ENCODE measurements at regions not wholly inside any gene's neighbourhood (a gene's known extent, or its start where the extent isn't known, plus 50 kb on each side); places are given as distances from the start of the nearest gene placed in this dataset.

DNA sequence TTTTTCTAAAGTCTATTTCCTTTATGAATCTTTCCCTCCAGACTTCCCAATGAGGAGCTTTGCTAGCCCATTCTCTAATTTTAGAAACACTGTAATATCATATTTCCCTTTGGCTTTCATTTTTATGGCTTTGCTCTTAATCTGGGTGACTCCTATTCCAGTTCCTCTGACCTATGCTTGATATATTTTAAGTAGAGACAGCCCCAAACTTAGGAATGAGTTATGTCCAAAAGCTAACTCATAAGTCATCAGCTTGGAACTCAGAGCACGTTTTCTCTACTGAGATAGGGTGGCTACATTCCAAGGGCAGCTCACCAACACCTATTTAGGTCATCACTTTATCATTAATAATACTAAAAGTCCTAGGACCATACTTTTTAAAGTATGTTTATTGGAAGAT lies 77.8 kb downstream of the OR13H1 start:
- CTCF ChIA-PET, result no interaction called here

DNA sequence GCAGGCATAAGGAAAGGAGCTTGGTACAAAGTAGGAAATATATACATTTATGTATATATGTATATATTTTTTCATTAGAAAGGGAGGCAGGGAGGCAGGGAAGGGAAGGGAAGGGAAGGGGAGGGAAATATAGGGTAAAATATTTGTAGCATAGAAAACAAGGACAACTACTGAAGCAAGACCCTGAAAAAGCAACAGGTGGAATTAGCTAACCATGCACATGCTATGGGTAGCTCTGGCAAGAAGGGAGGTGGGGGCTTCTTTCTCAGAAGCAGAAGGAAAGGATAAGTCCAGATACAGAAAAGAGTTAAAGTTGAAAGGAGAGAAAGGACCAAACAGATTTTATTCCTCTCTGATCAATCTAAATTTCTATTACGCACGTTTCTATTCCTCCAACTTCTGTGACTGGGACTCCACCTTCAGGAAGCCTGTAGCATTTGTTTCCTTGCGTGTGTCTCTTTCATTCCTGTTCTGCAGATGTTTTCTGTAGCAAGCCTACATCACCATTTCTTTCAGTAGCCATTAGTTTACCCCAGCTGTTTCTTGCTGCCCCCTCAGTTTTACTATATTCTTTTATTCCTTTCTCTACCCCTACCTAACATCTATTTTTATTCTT lies 82.9 kb downstream of the OR13H1 start:
- H3K4me2 ChIP-seq (ENCODE audit: low read length), result no peak overlapping the region
- no peak overlapping the region for H3K4me3 ChIP-seq (ENCODE audit: low read length)
- H4K20me1 ChIP-seq (ENCODE audit: low read length), result no peaks in the 10 kb centered on the region
- ATAC-seq (no peak), DNase-seq (peak; percentile 32)
- no peaks in the 10 kb centered on the region for H3K36me3 ChIP-seq (ENCODE audit: low read depth, low read length)
- no TSS peak for BruUV-seq (replicated peaks)
- no peaks in the 10 kb centered on the region for H3K4me1 ChIP-seq (ENCODE audit: insufficient read depth, low read length)
- TF ChIP-seq CTCF (conservative IDR thresholded peaks at IDR 0.05; ENCODE audit: low read depth, low read length) (peak; percentile 58), EZH2phosphoT487 (IDR thresholded peaks at IDR 0.05; ENCODE audit: borderline replicate concordance, low read length) (no peak)
- intact Hi-C loops (cut with micrococcal nuclease), result loop anchor here (1.0 kb wide), 1 partner anchor 632 kb away; no protein-coding TSS in a partner anchor
- H3K27me3 ChIP-seq (ENCODE audit: low read length), result peaks cover 33% of the 10 kb centered on the region
- H3K27ac ChIP-seq (ENCODE audit: low read length), result no peak overlapping the region
- H3F3A ChIP-seq (ENCODE audit: low read length, unreplicated experiment), result no peaks in the 10 kb centered on the region
- no peaks in the 10 kb centered on the region for H3K79me2 ChIP-seq (ENCODE audit: low read length)
- CTCF ChIA-PET, result no interaction called here
- no peaks in the 10 kb centered on the region for H3K9me2 ChIP-seq (replicated peaks; ENCODE audit: low read length)
- H2AFZ ChIP-seq (ENCODE audit: low read length), result no peak overlapping the region
- POLR2A ChIA-PET (ENCODE audit: unreplicated experiment), result no interaction called here
- no peak overlapping the region for H3K9ac ChIP-seq (ENCODE audit: low read length)
- H3K9me3 ChIP-seq (ENCODE audit: low read length), result no peaks in the 10 kb centered on the region

More for the DNA sequence above, 77.8 kb downstream of the OR13H1 start:
- Histone ChIP-seq H3K9ac (ENCODE audit: low read length) (no peak overlapping the region), H3K4me2 (ENCODE audit: low read length) (no peak overlapping the region), H3K4me1 (ENCODE audit: insufficient read depth, low read length) (peaks cover 2% of the 10 kb centered on the region; the same call in 1 of the 2 replicates), H3K36me3 (ENCODE audit: low read depth, low read length) (no peaks in the 10 kb centered on the region), H4K20me1 (ENCODE audit: low read length) (no peaks in the 10 kb centered on the region), H3K27ac (ENCODE audit: low read length) (no peak overlapping the region), H3F3A (ENCODE audit: low read length, unreplicated experiment) (no peaks in the 10 kb centered on the region), H3K9me3 (ENCODE audit: low read length) (no peaks in the 10 kb centered on the region), H3K27me3 (ENCODE audit: low read length) (peaks cover 33% of the 10 kb centered on the region), H2AFZ (ENCODE audit: low read length) (no peak overlapping the region), H3K4me3 (ENCODE audit: low read length) (no peak overlapping the region), H3K9me2 (replicated peaks; ENCODE audit: low read length) (no peaks in the 10 kb centered on the region), H3K79me2 (ENCODE audit: low read length) (no peaks in the 10 kb centered on the region)
- POLR2A ChIA-PET (ENCODE audit: unreplicated experiment), result no interaction called here
- ATAC-seq, result no peak
- intact Hi-C loops (cut with micrococcal nuclease), result no loop called here
- TF ChIP-seq EZH2 (IDR thresholded peaks at IDR 0.05; ENCODE audit: low read length, unreplicated experiment) (no peak), EZH2phosphoT487 (IDR thresholded peaks at IDR 0.05; ENCODE audit: borderline replicate concordance, low read length) (no peak), CTCF (conservative IDR thresholded peaks at IDR 0.05; ENCODE audit: low read depth, low read length) (no peak)
- peak; percentile 11 for DNase-seq
- BruUV-seq (replicated peaks), result no TSS peak

GRCh38 chrX:131630534-131630933 lies 86.7 kb downstream of the OR13H1 start:
- no peak for DNase-seq
- no peak overlapping the region for H3K27ac ChIP-seq (ENCODE audit: low read length)
- no peaks in the 10 kb centered on the region for H3K79me2 ChIP-seq (ENCODE audit: low read length)
- ChIA-PET CTCF (no interaction called here), POLR2A (ENCODE audit: unreplicated experiment) (no interaction called here)
- BruUV-seq (replicated peaks), result no TSS peak
- no peaks in the 10 kb centered on the region for H3K36me3 ChIP-seq (ENCODE audit: low read depth, low read length)
- H3K9me2 ChIP-seq (replicated peaks; ENCODE audit: low read length), result no peaks in the 10 kb centered on the region
- H3K9ac ChIP-seq (ENCODE audit: low read length), result no peak overlapping the region
- H4K20me1 ChIP-seq (ENCODE audit: low read length), result no peaks in the 10 kb centered on the region
- H3K27me3 ChIP-seq (ENCODE audit: low read length), result peaks cover 4% of the 10 kb centered on the region
- no peak overlapping the region for H2AFZ ChIP-seq (ENCODE audit: low read length)
- no peak for ATAC-seq
- H3K4me2 ChIP-seq (ENCODE audit: low read length), result no peak overlapping the region
- no peak overlapping the region for H3K4me3 ChIP-seq (ENCODE audit: low read length)
- H3K4me1 ChIP-seq (ENCODE audit: insufficient read depth, low read length), result no peaks in the 10 kb centered on the region
- intact Hi-C loops (cut with micrococcal nuclease), result no loop called here
- TF ChIP-seq CTCF (conservative IDR thresholded peaks at IDR 0.05; ENCODE audit: low read depth, low read length) (no peak), EZH2 (IDR thresholded peaks at IDR 0.05; ENCODE audit: low read length, unreplicated experiment) (no peak), EZH2phosphoT487 (IDR thresholded peaks at IDR 0.05; ENCODE audit: borderline replicate concordance, low read length) (no peak)
- no peaks in the 10 kb centered on the region for H3F3A ChIP-seq (ENCODE audit: low read length, unreplicated experiment)
- H3K9me3 ChIP-seq (ENCODE audit: low read length), result no peaks in the 10 kb centered on the region
